RWPE2 (cell line): ENCODE measurements at regions not wholly inside any gene's neighbourhood (a gene's known extent, or its start where the extent isn't known, plus 50 kb on each side); places are given as distances from the start of the nearest gene placed in this dataset.

Experiments used
- ATAC-seq: fragments of 200-7000 bp; cut with Tn5 transposase; 3 replicates; pipeline ENCODE4 v1.9.1; 2021; ENCODE audit warnings: low read depth
- DNase-seq: peaks from one replicate; pipeline ENCODE4 v3.0.0-alpha.2; 2020; ENCODE audit warnings: low spot score
- H3K27ac ChIP-seq: fragments of 450-650 bp; 2 replicates; pipeline ENCODE4 v1.5.1; 2017; ENCODE audit warnings: mild to moderate bottlenecking; ENCODE audit not compliant: poor library complexity, severe bottlenecking
- H3K27me3 ChIP-seq: fragments of 250-450 bp; sonication (Bioruptor Pico); 2 replicates; pipeline ENCODE4 v1.5.1; 2021; ENCODE audit warnings: mild to moderate bottlenecking, moderate library complexity; ENCODE audit not compliant: insufficient read depth, poor library complexity, severe bottlenecking
- H3K36me3 ChIP-seq: fragments of 250-450 bp; sonication (Bioruptor Pico); 2 replicates; pipeline ENCODE4 v1.5.1; 2020; ENCODE audit warnings: low read depth, mild to moderate bottlenecking, moderate library complexity
- H3K4me1 ChIP-seq: fragments of 250-450 bp; sonication (Bioruptor Pico); 2 replicates; pipeline ENCODE4 v1.5.1; 2021; ENCODE audit warnings: mild to moderate bottlenecking, moderate library complexity; ENCODE audit not compliant: insufficient read depth, poor library complexity, severe bottlenecking
- H3K4me3 ChIP-seq: fragments of 250-450 bp; sonication (Bioruptor Pico); 2 replicates; pipeline ENCODE4 v1.5.1; 2021; ENCODE audit warnings: mild to moderate bottlenecking, moderate library complexity; ENCODE audit not compliant: severe bottlenecking
- H3K9me3 ChIP-seq: fragments of 250-450 bp; sonication (Bioruptor Pico); 2 replicates; pipeline ENCODE4 v1.5.1; 2021; ENCODE audit warnings: mild to moderate bottlenecking, moderate library complexity; ENCODE audit not compliant: severe bottlenecking
- CTCF ChIP-seq: fragments of 450-650 bp; IDR thresholded peaks from one replicate; pipeline ENCODE4 v1.5.1; 2017; ENCODE audit warnings: mild to moderate bottlenecking, moderate library complexity; ENCODE audit not compliant: poor library complexity, severe bottlenecking

GRCh38 chr12:111188436-111188835 lies 180.5 kb downstream of the PHETA1 start:
- H3K9me3 ChIP-seq = no peaks in the 10 kb centered on the region
- no peak for TF ChIP-seq CTCF
- DNase-seq (no peak), ATAC-seq (no peak)
- no peaks in the 10 kb centered on the region for H3K27me3 ChIP-seq
- H3K4me3 ChIP-seq = no peak overlapping the region
- no peak overlapping the region for H3K27ac ChIP-seq
- no peaks in the 10 kb centered on the region for H3K36me3 ChIP-seq
- H3K4me1 ChIP-seq = no peaks in the 10 kb centered on the region

- Histone ChIP-seq H3K27me3 (no peaks in the 10 kb centered on the region), H3K4me1 (no peaks in the 10 kb centered on the region), H3K36me3 (no peaks in the 10 kb centered on the region), H3K9me3 (no peaks in the 10 kb centered on the region), H3K4me3 (no peak overlapping the region), H3K27ac (no peak overlapping the region)
- TF ChIP-seq CTCF = no peak
- ATAC-seq = no peak
- DNase-seq = no peak
These were observed 182.5 kb downstream of the PHETA1 start for GRCh38 chr12:111186347-111186746.

GRCh38 chr12:111185889-111186227 lies 183.0 kb downstream of the PHETA1 start:
- H3K36me3 ChIP-seq = no peaks in the 10 kb centered on the region
- H3K4me3 ChIP-seq = no peak overlapping the region
- no peaks in the 10 kb centered on the region for H3K27me3 ChIP-seq
- ATAC-seq (no peak), DNase-seq (no peak)
- H3K27ac ChIP-seq = no peak overlapping the region
- no peaks in the 10 kb centered on the region for H3K4me1 ChIP-seq
- H3K9me3 ChIP-seq = no peaks in the 10 kb centered on the region
- no peak for TF ChIP-seq CTCF

- TF ChIP-seq CTCF = no peak
- H3K36me3 ChIP-seq = no peaks in the 10 kb centered on the region
- ATAC-seq (no peak), DNase-seq (no peak)
- H3K9me3 ChIP-seq = no peaks in the 10 kb centered on the region
- H3K27me3 ChIP-seq = no peaks in the 10 kb centered on the region
- H3K4me1 ChIP-seq = no peaks in the 10 kb centered on the region
- no peak overlapping the region for H3K27ac ChIP-seq
- no peak overlapping the region for H3K4me3 ChIP-seq
These were observed 183.5 kb downstream of the PHETA1 start for GRCh38 chr12:111185206-111185888.

- no peak for TF ChIP-seq CTCF
- H3K27me3 ChIP-seq = no peaks in the 10 kb centered on the region
- no peaks in the 10 kb centered on the region for H3K9me3 ChIP-seq
- DNase-seq (no peak), ATAC-seq (no peak)
- no peak overlapping the region for H3K4me3 ChIP-seq
- no peaks in the 10 kb centered on the region for H3K36me3 ChIP-seq
- H3K27ac ChIP-seq = no peak overlapping the region
- no peaks in the 10 kb centered on the region for H3K4me1 ChIP-seq
These were observed 184.7 kb downstream of the PHETA1 start for GRCh38 chr12:111184161-111184560.
